ENCODE measurements at regions not wholly inside any gene's neighbourhood (a gene's known extent, or its start where the extent isn't known, plus 50 kb on each side); places are given as distances from the start of the nearest gene placed in this dataset.

- TF ChIP-seq CTCF (IDR thresholded peaks at IDR 0.05) = no peak
- no peak for TF ChIP-seq POLR2A (IDR thresholded peaks at IDR 0.05)
Observed at GRCh38 chr14:71606575-71606974, 325.7 kb upstream of the RGS6 start.

Measured in uterus (tissue), 2 donors.